ENCODE measurements at regions not wholly inside any gene's neighbourhood (a gene's known extent, or its start where the extent isn't known, plus 50 kb on each side); places are given as distances from the start of the nearest gene placed in this dataset.
"Not testable (repeated sequence)": the region's sequence is repeated elsewhere in the genome, so short reads cannot be mapped to it uniquely, and the experiment has no call there.

DNA sequence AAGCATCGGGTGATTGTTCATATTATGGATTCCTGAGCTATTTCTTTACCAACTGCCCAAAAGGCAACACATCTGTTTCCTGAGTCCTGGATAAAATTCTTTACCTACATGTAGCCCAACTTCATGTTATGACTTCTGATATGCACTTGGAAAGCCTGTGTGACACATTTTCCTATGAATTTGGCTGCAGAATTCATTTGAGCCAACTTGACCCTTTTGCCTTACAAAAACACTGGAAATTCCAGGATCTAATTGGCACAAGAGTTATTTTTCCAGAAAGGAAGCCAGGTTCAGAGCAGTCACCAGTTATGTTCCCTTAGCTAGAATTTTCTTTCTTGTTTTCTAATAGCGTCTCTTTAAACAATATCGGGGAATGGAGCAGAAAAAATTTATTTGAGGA is 202.5 kb upstream of the LRIG3 start:
- in situ Hi-C loops (cut with HindIII; ENCODE audit: low pct_unique_long_range_greater_than_20kb, low sequenced_read_pairs), result no loop called here
- no peak for DNase-seq (ENCODE audit: low read depth)

GRCh38 chr12:59121451-59121850 is 201.1 kb upstream of the LRIG3 start:
- in situ Hi-C loops (cut with HindIII; ENCODE audit: low pct_unique_long_range_greater_than_20kb, low sequenced_read_pairs), result no loop called here
- no peak for DNase-seq (ENCODE audit: low read depth)

- in situ Hi-C loops (cut with HindIII; ENCODE audit: low pct_unique_long_range_greater_than_20kb, low sequenced_read_pairs), result no loop called here
- DNase-seq (ENCODE audit: low read depth), result no peak
Observed at GRCh38 chr12:59119676-59120075, 199.4 kb upstream of the LRIG3 start.

DNA sequence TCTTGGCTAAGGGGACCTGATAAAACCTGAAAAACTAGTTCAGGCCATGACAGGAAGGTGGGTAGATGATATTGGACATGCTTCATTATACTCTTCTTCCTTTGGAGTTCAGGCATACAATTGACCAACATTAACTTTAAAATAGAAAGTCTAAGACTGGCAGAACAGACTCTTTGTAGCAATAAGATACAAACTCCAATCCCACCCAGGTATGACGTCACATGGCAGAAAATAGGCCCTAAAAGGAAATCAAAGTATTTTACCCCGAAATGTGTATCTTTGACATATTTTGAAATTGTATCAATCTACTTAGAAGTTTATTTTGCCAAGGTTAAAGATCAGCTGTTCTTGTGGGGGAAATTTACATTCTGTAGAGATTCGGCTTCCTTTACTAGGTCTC is 198.1 kb upstream of the LRIG3 start:
- in situ Hi-C loops (cut with HindIII; ENCODE audit: low pct_unique_long_range_greater_than_20kb, low sequenced_read_pairs), result no loop called here
- DNase-seq (ENCODE audit: low read depth), result no peak

DNA sequence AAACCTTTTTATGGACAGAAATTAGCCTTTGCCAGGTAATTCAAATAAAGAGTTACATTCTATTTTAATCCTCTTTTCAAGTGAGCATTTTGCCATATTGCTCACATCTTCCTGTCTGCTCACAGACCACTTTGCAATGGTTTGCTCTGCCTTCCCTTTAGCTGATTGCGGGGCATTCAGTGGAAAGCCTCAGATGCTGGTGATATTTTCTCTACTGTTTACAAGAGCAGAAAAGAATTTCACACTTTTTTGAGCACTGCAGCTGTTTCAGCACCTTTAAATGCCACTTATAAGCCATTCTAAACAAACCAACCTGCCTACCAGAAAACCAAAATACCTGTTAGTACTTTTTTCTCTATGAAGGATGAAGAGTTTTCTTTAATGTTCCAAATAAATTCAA is 195.7 kb upstream of the LRIG3 start:
- DNase-seq (ENCODE audit: low read depth), result no peak
- in situ Hi-C loops (cut with HindIII; ENCODE audit: low pct_unique_long_range_greater_than_20kb, low sequenced_read_pairs), result no loop called here

DNA sequence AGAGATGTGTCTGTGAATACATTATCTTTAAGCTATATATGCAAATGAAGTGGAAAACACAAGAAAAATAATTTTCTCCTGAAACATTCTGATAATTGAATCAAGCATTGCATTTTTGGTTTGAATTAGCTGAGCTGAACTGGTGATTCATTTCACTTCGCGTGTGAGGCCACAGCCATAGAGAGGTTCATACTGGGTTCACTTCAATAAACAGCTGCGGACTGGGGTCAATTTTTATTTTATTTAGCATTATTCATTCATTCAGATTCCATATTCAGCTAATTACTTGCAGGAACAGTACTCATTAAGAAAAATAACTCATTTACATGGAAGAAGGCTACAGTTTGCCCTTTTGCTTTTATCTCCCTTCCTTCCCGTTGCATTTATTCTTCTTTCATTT is 195.2 kb upstream of the LRIG3 start:
- DNase-seq (ENCODE audit: low read depth), result no peak

DNA sequence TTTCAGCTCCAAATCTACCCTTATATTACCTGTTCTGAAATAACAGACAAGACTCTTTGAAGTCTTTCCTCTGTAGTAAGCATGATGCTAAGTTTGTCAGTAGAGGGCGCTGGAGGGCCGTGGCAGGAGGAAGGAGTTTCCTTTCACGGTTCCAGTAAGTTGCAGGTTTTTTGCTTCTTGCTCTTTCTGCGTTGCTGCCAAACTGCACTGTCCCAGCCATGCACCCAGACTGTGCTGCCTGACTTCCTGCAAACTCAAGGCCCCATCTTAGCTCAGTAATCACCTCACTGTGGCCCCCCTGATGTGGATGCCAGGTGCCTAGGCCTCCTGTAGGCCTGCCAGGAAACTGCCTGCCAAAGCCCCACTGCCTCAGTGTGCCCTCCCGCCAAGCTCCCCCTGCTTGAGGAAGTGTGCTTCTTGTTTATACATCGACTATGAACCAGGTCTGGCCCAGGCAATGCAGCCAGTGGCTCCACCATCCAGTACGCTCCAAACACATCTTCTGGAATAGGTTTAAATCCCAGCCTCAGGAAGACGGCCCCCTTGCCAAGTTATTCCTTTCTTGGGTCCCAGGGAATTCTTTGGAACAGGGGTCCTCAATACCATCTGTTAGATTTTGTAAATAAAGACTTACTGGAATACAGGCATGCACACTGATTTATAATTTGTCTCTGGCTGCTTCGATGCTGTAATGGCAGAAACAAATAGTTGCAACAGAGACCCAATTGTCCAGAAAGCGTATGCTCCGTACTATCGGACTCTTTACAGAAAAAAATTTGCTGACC is 193.7 kb upstream of the LRIG3 start:
- in situ Hi-C loops (cut with HindIII; ENCODE audit: low pct_unique_long_range_greater_than_20kb, low sequenced_read_pairs), result no loop called here
- peak; percentile 72 for DNase-seq (ENCODE audit: low read depth)

More for the DNA sequence above, 195.2 kb upstream of the LRIG3 start:
- in situ Hi-C loops (cut with HindIII; ENCODE audit: low pct_unique_long_range_greater_than_20kb, low sequenced_read_pairs), result no loop called here

- no peak for DNase-seq (ENCODE audit: low read depth)
- in situ Hi-C loops (cut with HindIII; ENCODE audit: low pct_unique_long_range_greater_than_20kb, low sequenced_read_pairs), result no loop called here
Observed at GRCh38 chr12:59111851-59112250, 191.5 kb upstream of the LRIG3 start.

- DNase-seq (ENCODE audit: low read depth); in situ Hi-C loops (cut with HindIII; ENCODE audit: low pct_unique_long_range_greater_than_20kb, low sequenced_read_pairs): not testable (repeated sequence)
Observed at GRCh38 chr12:59108516-59108915, 188.2 kb upstream of the LRIG3 start.

GRCh38 chr12:59100585-59100984 is 180.3 kb upstream of the LRIG3 start:
- in situ Hi-C loops (cut with HindIII; ENCODE audit: low pct_unique_long_range_greater_than_20kb, low sequenced_read_pairs), result no loop called here
- no peak for DNase-seq (ENCODE audit: low read depth)

DNA sequence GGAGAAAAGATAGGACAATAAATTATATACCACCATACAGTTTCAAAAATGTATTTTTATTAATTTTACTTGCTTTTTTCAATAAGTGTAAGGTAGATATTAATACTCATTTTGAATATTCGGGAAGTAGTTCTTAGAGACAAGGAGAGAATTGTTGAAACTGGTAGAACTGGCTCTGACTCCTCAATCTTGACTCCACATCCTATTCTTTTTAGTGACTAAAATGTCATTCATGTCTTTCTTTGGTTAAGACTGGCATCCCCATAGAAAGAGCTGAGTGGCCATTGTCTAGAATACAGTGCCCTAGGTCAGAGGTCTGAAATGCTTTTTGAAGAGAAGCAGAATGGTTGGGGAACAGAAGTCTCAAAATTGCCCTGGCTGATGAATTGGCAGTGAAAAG is 177.6 kb upstream of the LRIG3 start:
- no peak for DNase-seq (ENCODE audit: low read depth)
- in situ Hi-C loops (cut with HindIII; ENCODE audit: low pct_unique_long_range_greater_than_20kb, low sequenced_read_pairs), result no loop called here

GRCh38 chr12:59096246-59096645 is 175.9 kb upstream of the LRIG3 start:
- in situ Hi-C loops (cut with HindIII; ENCODE audit: low pct_unique_long_range_greater_than_20kb, low sequenced_read_pairs), result no loop called here
- no peak for DNase-seq (ENCODE audit: low read depth)

GRCh38 chr12:59093073-59093772 is 172.9 kb upstream of the LRIG3 start:
- in situ Hi-C loops (cut with HindIII; ENCODE audit: low pct_unique_long_range_greater_than_20kb, low sequenced_read_pairs), result no loop called here
- no peak for DNase-seq (ENCODE audit: low read depth)

GRCh38 chr12:59088673-59089072 is 168.4 kb upstream of the LRIG3 start:
- in situ Hi-C loops (cut with HindIII; ENCODE audit: low pct_unique_long_range_greater_than_20kb, low sequenced_read_pairs), result no loop called here

GRCh38 chr12:59087691-59088090 is 167.4 kb upstream of the LRIG3 start:
- in situ Hi-C loops (cut with HindIII; ENCODE audit: low pct_unique_long_range_greater_than_20kb, low sequenced_read_pairs), result no loop called here
- no peak for DNase-seq (ENCODE audit: low read depth)

More at GRCh38 chr12:59088673-59089072, 168.4 kb upstream of the LRIG3 start:
- no peak for DNase-seq (ENCODE audit: low read depth)

- in situ Hi-C loops (cut with HindIII; ENCODE audit: low pct_unique_long_range_greater_than_20kb, low sequenced_read_pairs), result no loop called here
- peak; percentile 18 for DNase-seq (ENCODE audit: low read depth)
Observed at GRCh38 chr12:59087077-59087673, 166.9 kb upstream of the LRIG3 start.

GRCh38 chr12:59086126-59086525 is 165.8 kb upstream of the LRIG3 start:
- in situ Hi-C loops (cut with HindIII; ENCODE audit: low pct_unique_long_range_greater_than_20kb, low sequenced_read_pairs), result no loop called here
- no peak for DNase-seq (ENCODE audit: low read depth)

DNA sequence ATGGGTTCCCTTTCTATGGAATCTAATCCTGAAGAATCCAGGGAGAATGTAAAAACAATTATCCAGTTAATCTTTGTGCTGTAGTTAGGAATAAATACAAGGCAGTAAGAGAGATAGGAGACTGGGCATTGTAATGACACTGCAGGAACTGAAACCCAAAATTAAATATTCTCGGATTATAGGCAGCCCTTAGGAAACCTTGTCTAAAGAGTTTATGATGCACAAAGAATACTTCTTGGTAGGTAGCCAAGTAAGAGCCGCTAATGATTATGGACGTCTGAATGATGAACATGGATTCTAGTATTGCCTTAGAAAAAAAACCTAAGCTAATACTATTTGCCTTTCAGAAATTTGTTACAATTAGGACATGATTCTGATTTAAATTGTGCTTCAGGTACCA is 165.4 kb upstream of the LRIG3 start:
- in situ Hi-C loops (cut with HindIII; ENCODE audit: low pct_unique_long_range_greater_than_20kb, low sequenced_read_pairs), result no loop called here

More for the DNA sequence above, 165.4 kb upstream of the LRIG3 start:
- no peak for DNase-seq (ENCODE audit: low read depth)

Measured in Caki2 (cell line).